Aorta (tissue), 5 donors: ENCODE measurements at regions not wholly inside any gene's neighbourhood (a gene's known extent, or its start where the extent isn't known, plus 50 kb on each side); places are given as distances from the start of the nearest gene placed in this dataset.
"Not testable (repeated sequence)": the region's sequence is repeated elsewhere in the genome, so short reads cannot be mapped to it uniquely, and the experiment has no call there.

ENCODE experiments used
- ATAC-seq: fragments of 200-7000 bp; cut with Tn5 transposase; one replicate; pipeline ENCODE4 v1.9.1; 2022; ENCODE audit warnings: moderate library complexity; ENCODE audit not compliant: low FRiP score
- DNase-seq, 2 donors: peaks; one replicate each; pipeline ENCODE4 v3.0.0-alpha.2; 2020
- H3K27ac ChIP-seq, 2 donors: one replicate each; pipeline ENCODE4 v1.5.1; 2013; ENCODE audit warnings: low read length in 2 of 2, mild to moderate bottlenecking in 2 of 2, moderate library complexity in 2 of 2, control low read depth in 1 of 2, inconsistent platforms in 1 of 2, low read depth in 1 of 2
- H3K27me3 ChIP-seq, 2 donors: one replicate each; pipeline ENCODE4 v1.6.1; 2013; ENCODE audit warnings: control low read depth in 1 of 2, low read length in 1 of 2, mild to moderate bottlenecking in 1 of 2, moderate library complexity in 1 of 2; ENCODE audit not compliant: insufficient read depth in 2 of 2, control insufficient read depth in 1 of 2
- H3K36me3 ChIP-seq, 2 donors: one replicate each; pipeline ENCODE4 v1.6.1; 2013; ENCODE audit warnings: control low read depth in 1 of 2, low read length in 1 of 2, mild to moderate bottlenecking in 1 of 2; ENCODE audit not compliant: insufficient read depth in 2 of 2, control insufficient read depth in 1 of 2
- H3K4me1 ChIP-seq, 2 donors: one replicate each; pipeline ENCODE4 v1.6.1; 2013; ENCODE audit warnings: low read length in 2 of 2, control low read depth in 1 of 2, mild to moderate bottlenecking in 1 of 2, moderate library complexity in 1 of 2; ENCODE audit not compliant: insufficient read depth in 2 of 2, control insufficient read depth in 1 of 2
- H3K4me3 ChIP-seq, 2 donors: one replicate each; pipeline ENCODE4 v1.5.1; 2013; ENCODE audit warnings: low read length in 2 of 2, control low read depth in 1 of 2, mild to moderate bottlenecking in 1 of 2
- H3K9me3 ChIP-seq: one replicate; pipeline ENCODE4 v1.6.1; 2013; ENCODE audit warnings: mild to moderate bottlenecking, low read length; ENCODE audit not compliant: control insufficient read depth
- WGBS, 2 donors: extraction: QIAGEN DNeasy Blood & Tissue Kit; methylation state at CpG; one replicate each; pipeline ENCODE4 v1.1.7; 2013; 5-methylcytosine and 5-hydroxymethylcytosine counted together
- intact Hi-C, 2 donors: fragments of 100-400 bp; cut with DNase I; formaldehyde crosslinking; loops; one replicate each; pipeline versions ENCODE4 v1.14.2 to v1.15.0; 2022
- donor health status: healthy with polysubstance abuse.
- donor health status: Bipolar disorder and iron deficiency.
- donor health status: DM: no; HTN: no; CAD: no.
- donor health status: DM: no; HTN: no; CAD: no.
- donor health status: DM: yes; HTN: yes; CAD: no.

DNA sequence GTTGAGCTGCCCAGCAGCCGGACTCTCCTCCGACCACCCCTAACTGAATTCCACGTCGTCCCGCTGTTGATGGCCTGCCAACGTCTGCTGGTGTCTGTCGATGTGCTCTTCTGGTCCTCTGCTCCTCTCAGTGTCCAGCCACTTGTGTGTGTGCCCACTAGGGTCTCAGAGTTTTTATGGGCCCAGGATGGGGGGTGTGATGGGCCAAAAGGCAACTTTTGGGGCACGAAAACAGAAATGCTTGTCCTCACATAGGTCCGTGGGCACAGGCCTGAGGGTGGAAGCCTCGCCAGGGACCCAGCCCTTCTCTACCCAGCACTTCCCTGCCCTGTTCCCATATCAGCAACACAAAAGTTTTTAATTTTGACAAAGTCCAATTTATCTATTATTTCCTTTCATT, 85.7 kb upstream of the RUFY1 start:
- ATAC-seq (no peak), DNase-seq (peak in 1 of 2 donors; percentile 52)
- H3K36me3 ChIP-seq = no peaks in the 10 kb centered on the region
- 95% methylated on average over 10 of the region's 10 CpGs for WGBS, 2 donors
- H3K4me1 ChIP-seq = no peaks in the 10 kb centered on the region
- intact Hi-C loops = no loop called here
- no peak overlapping the region for H3K27ac ChIP-seq
- no peaks in the 10 kb centered on the region for H3K27me3 ChIP-seq
- H3K9me3 ChIP-seq = peaks cover 6% of the 10 kb centered on the region
- H3K4me3 ChIP-seq = no peak overlapping the region

DNA sequence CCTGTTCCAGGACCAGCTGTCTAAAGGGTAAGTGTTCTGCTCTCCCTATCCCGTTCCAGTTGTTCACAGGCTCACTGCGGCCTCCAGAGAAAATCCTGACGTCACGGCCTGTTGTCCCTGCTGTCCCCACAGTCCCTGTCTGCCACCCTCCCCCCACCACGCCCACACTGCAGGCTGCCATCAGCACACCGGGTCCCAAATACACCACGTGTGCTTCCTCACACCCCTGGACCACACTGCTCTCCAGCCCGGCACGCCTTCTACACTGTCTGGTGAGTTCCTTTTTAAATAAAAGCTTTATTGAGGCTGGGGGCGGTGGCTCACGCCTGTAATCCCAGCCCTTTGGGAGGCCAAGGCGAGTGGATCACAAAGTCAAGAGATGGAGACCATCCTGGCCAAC, 88.3 kb upstream of the RUFY1 start:
- H3K27ac ChIP-seq = no peak overlapping the region
- ATAC-seq (no peak), DNase-seq (no peak)
- H3K9me3 ChIP-seq = peaks cover 5% of the 10 kb centered on the region
- H3K27me3 ChIP-seq = no peaks in the 10 kb centered on the region
- H3K36me3 ChIP-seq = no peaks in the 10 kb centered on the region
- WGBS, 2 donors = 76 to 81% methylated on average over 12 of the region's 12 CpGs
- intact Hi-C loops = no loop called here
- no peak overlapping the region for H3K4me3 ChIP-seq
- no peaks in the 10 kb centered on the region for H3K4me1 ChIP-seq

DNA sequence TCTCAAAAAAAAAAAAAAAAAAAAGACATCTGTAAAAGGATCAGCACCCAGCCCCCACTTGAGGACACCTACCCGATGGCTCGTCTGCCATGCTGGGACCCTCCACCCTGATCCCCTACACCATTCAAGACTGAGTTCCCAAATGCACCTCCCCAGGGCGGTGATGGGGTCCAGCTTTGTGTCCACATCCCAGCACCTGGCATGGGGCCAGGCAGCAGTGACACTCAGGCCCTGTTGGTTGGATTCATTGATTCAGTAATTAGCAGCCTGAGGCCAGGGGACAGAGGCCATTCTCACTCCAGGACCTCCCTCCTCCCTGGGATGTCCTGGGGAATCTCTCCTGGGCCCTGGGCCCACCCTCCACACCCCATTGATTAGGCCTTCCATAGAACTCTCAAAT, 88.8 kb upstream of the RUFY1 start:
- DNase-seq = no peak
- 78 to 95% methylated on average over 3 of the region's 3 CpGs for WGBS, 2 donors

DNA sequence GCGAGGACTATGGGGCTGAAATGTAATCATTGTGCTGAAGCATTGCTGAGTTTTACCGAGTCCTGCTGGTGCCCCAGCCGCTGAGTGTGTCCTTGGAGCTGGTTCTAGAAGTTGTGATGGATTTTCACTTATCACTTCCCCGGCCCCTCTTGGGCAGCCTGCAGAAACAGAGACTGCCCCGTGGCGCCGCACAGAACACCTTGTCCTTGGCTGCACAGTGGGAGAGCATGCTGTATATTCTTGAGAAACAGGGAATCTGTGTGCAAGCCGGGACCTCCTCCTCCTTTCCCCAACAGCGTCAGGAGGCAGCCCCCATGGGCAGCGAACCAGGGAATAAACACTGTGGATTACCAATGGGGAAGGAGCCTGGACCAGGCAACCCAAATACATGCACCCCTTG, 90.6 kb upstream of the RUFY1 start:
- H3K27ac ChIP-seq = no peak overlapping the region
- H3K4me1 ChIP-seq = no peaks in the 10 kb centered on the region
- peaks cover 6% of the 10 kb centered on the region for H3K9me3 ChIP-seq
- no peak for DNase-seq
- no peaks in the 10 kb centered on the region for H3K27me3 ChIP-seq
- no peak for ATAC-seq
- no peaks in the 10 kb centered on the region for H3K36me3 ChIP-seq
- 51 to 66% methylated on average over 10 of the region's 10 CpGs for WGBS, 2 donors
- no peak overlapping the region for H3K4me3 ChIP-seq
- intact Hi-C loops = no loop called here

More for the DNA sequence above, 88.8 kb upstream of the RUFY1 start:
- Histone ChIP-seq H3K4me3 (no peak overlapping the region), H3K27ac (no peak overlapping the region), H3K36me3 (no peaks in the 10 kb centered on the region), H3K4me1 (no peaks in the 10 kb centered on the region), H3K27me3 (no peaks in the 10 kb centered on the region), H3K9me3 (peaks cover 5% of the 10 kb centered on the region)
- no peak for ATAC-seq
- intact Hi-C loops = no loop called here

DNA sequence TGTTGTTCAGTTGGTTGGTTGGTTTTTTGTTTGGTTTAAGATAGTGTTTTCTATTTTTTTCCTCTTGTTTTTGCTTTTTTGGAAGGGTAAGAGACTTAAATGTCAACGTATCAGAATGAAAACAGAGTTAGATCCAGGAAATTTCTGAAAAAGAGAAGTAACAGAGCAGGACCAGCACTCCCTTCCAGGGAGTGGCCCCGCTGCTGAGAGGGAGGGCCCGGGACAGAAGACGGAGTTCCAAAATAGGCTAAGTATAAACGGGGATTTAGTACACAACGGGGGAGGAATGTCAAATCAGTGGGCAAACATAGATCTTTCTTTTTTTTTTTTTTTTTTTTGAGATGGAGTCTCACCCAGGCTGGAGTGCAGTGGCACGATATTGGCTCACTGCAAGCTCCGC, 92.7 kb upstream of the RUFY1 start:
- Histone ChIP-seq H3K27ac (no peak overlapping the region), H3K4me1 (no peaks in the 10 kb centered on the region), H3K36me3 (no peaks in the 10 kb centered on the region), H3K9me3 (peaks cover 1% of the 10 kb centered on the region), H3K4me3 (no peak overlapping the region), H3K27me3 (no peaks in the 10 kb centered on the region)
- ATAC-seq (no peak), DNase-seq (no peak)
- 41 to 50% methylated on average over 7 to 8 of the region's 8 CpGs for WGBS, 2 donors
- intact Hi-C loops = no loop called here

DNA sequence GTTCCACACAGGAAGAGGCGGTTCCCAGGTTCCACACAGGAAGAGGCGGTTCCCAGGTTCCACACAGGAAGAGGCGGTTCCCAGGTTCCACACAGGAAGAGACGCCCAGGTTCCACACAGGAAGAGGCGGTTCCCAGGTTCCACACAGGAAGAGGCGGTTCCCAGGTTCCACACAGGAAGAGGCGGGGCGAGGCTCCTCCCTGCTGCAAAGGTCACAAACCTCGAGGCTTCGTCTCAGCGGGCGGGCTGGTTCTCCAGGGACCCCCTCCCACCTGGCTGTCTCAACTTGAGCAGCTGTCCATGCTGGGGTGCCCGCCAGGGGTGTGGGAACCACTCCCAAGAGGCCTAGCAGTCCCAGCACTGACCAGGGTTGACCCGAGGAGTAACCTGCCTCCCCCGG, 94.3 kb upstream of the RUFY1 start:
- H3K9me3 ChIP-seq, H3K27ac ChIP-seq, H3K36me3 ChIP-seq, intact Hi-C loops, H3K27me3 ChIP-seq, DNase-seq, H3K4me3 ChIP-seq, ATAC-seq, H3K4me1 ChIP-seq: not testable (repeated sequence)
- WGBS, 2 donors = 86 to 94% methylated on average over 10 to 15 of the region's 15 CpGs

DNA sequence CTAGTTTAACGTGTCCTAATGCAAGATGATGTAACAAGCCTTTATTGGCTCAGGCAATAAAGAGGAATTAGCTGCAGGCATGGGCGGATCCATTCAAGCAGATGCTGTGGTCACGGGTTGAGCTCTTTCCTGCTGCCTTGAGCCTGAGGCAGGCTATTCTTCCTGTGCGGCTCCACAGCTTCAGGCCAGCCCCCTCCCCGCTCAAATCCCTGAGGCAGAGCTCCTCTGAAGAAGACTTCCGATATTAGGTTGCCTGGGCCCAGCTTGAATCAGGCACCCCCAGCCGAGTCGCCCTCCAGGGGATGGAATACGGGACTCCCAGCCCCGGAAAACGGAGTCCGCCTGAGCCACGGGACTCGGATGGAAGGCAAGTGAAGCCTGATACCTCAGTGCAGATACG, 95.0 kb upstream of the RUFY1 start:
- DNase-seq = no peak
- 94 to 96% methylated on average over 15 of the region's 15 CpGs for WGBS, 2 donors
- H3K9me3 ChIP-seq = peaks cover 1% of the 10 kb centered on the region
- H3K27me3 ChIP-seq = no peaks in the 10 kb centered on the region
- H3K36me3 ChIP-seq = no peaks in the 10 kb centered on the region
- ATAC-seq = no peak
- intact Hi-C loops = no loop called here
- H3K4me3 ChIP-seq = no peak overlapping the region
- no peak overlapping the region for H3K27ac ChIP-seq
- H3K4me1 ChIP-seq = no peaks in the 10 kb centered on the region

DNA sequence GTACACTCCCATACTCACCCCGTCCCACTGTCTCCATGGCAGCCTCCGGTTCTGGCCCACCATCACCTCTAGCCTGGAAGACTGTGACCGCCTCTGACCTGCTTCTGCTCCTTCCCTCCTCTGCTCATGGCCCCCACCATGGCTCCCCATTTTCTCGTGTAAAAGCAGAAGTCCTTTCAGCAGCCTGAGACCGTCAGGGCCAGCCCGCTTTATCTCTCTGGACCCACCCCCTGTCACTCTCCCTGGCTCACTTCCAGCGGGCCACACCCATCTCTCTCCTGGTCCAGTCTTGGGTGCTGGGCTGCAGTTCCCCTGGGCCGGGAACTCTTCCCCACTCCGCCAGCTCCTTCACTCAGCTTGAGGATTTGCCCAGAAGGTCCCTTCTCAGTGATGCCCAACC, 96.0 kb upstream of the RUFY1 start:
- H3K27me3 ChIP-seq = no peaks in the 10 kb centered on the region
- WGBS, 2 donors = 87 to 88% methylated on average over 9 of the region's 9 CpGs
- no peaks in the 10 kb centered on the region for H3K4me1 ChIP-seq
- DNase-seq (no peak), ATAC-seq (no peak)
- peaks cover 1% of the 10 kb centered on the region for H3K9me3 ChIP-seq
- H3K4me3 ChIP-seq = no peak overlapping the region
- intact Hi-C loops = no loop called here
- H3K27ac ChIP-seq = no peak overlapping the region
- no peaks in the 10 kb centered on the region for H3K36me3 ChIP-seq

DNA sequence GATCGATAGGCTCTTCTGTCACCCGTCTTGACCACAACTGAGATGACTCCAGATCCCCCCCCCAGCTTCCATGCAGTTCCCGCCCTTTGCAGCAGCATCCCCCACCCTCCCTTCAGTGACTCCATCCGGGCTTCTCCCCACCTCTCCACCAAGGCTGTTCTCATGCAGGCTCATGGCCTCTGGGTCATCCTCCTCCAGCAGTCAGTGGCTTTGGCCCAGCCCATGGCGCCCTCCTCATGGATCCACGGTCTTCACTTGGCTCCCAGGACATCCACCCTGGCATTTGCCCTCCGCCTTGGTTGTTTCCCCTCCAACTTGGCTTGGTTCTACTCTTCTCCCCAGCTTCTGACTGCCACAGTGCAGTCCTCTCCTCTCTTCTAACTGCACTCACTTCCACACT, 96.7 kb upstream of the RUFY1 start:
- ATAC-seq = no peak
- intact Hi-C loops = no loop called here
- H3K9me3 ChIP-seq = peaks cover 1% of the 10 kb centered on the region
- no peak overlapping the region for H3K27ac ChIP-seq
- no peaks in the 10 kb centered on the region for H3K27me3 ChIP-seq
- WGBS, 2 donors = 62 to 87% methylated on average over 7 of the region's 7 CpGs
- no peak overlapping the region for H3K4me3 ChIP-seq
- no peaks in the 10 kb centered on the region for H3K4me1 ChIP-seq
- H3K36me3 ChIP-seq = no peaks in the 10 kb centered on the region
- DNase-seq = no peak
